ENCODE measurements at regions not wholly inside any gene's neighbourhood (a gene's known extent, or its start where the extent isn't known, plus 50 kb on each side); places are given as distances from the start of the nearest gene placed in this dataset.

DNA sequence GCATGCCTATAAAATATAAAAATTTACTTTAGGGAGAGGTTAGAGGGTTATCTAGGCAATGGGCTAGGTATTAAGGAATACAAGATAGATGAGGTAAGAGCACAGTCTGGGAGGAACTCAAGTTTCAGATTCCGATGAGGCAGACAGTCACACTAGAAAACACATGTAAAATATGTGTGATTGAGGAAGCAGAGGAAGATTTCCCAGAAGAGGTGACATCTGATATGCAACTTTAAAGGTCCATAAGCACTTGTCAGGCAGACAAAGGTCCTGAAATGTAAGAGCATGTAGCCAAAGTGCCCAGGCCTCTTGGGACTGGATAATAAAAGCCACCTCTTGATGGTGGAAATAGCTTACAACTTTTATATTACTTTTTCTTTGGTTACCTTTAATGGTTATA is 81.1 kb upstream of the AADAT start (continued):
- no peak for TF ChIP-seq JUNB (IDR thresholded peaks at IDR 0.05; ENCODE audit: unreplicated experiment)
- no peak for TF ChIP-seq EZH2phosphoT487 (IDR thresholded peaks at IDR 0.05; ENCODE audit: unreplicated experiment)
- no peak for TF ChIP-seq EZH2 (IDR thresholded peaks at IDR 0.05; ENCODE audit: low read depth, unreplicated experiment)
- TF ChIP-seq, protein P1, sequence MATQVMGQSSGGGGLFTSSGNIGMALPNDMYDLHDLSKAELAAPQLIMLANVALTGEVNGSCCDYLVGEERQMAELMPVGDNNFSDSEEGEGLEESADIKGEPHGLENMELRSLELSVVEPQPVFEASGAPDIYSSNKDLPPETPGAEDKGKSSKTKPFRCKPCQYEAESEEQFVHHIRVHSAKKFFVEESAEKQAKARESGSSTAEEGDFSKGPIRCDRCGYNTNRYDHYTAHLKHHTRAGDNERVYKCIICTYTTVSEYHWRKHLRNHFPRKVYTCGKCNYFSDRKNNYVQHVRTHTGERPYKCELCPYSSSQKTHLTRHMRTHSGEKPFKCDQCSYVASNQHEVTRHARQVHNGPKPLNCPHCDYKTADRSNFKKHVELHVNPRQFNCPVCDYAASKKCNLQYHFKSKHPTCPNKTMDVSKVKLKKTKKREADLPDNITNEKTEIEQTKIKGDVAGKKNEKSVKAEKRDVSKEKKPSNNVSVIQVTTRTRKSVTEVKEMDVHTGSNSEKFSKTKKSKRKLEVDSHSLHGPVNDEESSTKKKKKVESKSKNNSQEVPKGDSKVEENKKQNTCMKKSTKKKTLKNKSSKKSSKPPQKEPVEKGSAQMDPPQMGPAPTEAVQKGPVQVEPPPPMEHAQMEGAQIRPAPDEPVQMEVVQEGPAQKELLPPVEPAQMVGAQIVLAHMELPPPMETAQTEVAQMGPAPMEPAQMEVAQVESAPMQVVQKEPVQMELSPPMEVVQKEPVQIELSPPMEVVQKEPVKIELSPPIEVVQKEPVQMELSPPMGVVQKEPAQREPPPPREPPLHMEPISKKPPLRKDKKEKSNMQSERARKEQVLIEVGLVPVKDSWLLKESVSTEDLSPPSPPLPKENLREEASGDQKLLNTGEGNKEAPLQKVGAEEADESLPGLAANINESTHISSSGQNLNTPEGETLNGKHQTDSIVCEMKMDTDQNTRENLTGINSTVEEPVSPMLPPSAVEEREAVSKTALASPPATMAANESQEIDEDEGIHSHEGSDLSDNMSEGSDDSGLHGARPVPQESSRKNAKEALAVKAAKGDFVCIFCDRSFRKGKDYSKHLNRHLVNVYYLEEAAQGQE (IDR thresholded peaks at IDR 0.05; ENCODE audit: unreplicated experiment): no peak
- TF ChIP-seq NANOG (IDR thresholded peaks at IDR 0.05; ENCODE audit: borderline replicate concordance): no peak

DNA sequence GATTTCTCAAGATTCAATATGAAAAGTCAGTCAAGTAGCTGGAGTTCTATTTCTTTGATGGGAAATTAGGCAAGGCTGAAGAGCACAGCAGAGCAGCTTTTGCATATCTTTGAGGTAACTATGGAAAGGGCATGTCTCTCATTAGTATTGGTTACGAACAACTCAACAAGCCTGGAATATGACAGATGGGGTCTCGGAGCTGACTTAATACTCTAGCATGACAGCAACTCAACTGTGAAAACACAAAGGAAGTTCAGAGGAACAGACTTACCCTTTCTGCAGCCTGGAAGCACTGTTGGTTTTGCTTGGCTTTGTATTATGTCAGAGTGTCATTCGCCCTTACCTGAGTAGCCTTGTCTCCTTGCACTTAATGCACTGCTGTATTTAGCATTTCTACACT is 79.9 kb upstream of the AADAT start:
- H3K36me3 Mint-ChIP-seq (ENCODE audit: low read depth): peaks cover 12% of the 10 kb centered on the region; the same call in 2 of the 3 replicates
- no peak for DNase-seq (ENCODE audit: low spot score)
- Histone ChIP-seq H4K20me1 (replicated peaks; ENCODE audit: insufficient read depth) (no peaks in the 10 kb centered on the region), H3K79me2 (replicated peaks; ENCODE audit: insufficient read depth) (no peaks in the 10 kb centered on the region), H3K4me3 (no peak overlapping the region), H3K27ac (ENCODE audit: low read depth) (no peak overlapping the region), H3K27me3 (ENCODE audit: insufficient read depth) (no peaks in the 10 kb centered on the region), H3K36me3 (ENCODE audit: insufficient read depth) (no peaks in the 10 kb centered on the region), H3K4me2 (no peak overlapping the region), H3F3A (replicated peaks; ENCODE audit: low read depth) (no peaks in the 10 kb centered on the region), H2AFZ (no peak overlapping the region), H3K4me1 (ENCODE audit: insufficient read depth) (no peaks in the 10 kb centered on the region), H3K9me2 (ENCODE audit: insufficient read depth) (0 out of 2 replicates have a peak, but pooled peaks cover 6% of the 10 kb centered on the region)
- no peak overlapping the region for H3K27ac Mint-ChIP-seq
- H3K27me3 Mint-ChIP-seq (ENCODE audit: insufficient read depth, low read depth, poor library complexity): no peaks in the 10 kb centered on the region
- peaks cover 16% of the 10 kb centered on the region for H3K9me3 Mint-ChIP-seq
- ATAC-seq: no peak
- H3K4me3 Mint-ChIP-seq: no peak overlapping the region
- H3K4me1 Mint-ChIP-seq: no peaks in the 10 kb centered on the region
- TF ChIP-seq, protein P1 (IDR thresholded peaks at IDR 0.05; ENCODE audit: unreplicated experiment): no peak
- TF ChIP-seq, protein P2, sequence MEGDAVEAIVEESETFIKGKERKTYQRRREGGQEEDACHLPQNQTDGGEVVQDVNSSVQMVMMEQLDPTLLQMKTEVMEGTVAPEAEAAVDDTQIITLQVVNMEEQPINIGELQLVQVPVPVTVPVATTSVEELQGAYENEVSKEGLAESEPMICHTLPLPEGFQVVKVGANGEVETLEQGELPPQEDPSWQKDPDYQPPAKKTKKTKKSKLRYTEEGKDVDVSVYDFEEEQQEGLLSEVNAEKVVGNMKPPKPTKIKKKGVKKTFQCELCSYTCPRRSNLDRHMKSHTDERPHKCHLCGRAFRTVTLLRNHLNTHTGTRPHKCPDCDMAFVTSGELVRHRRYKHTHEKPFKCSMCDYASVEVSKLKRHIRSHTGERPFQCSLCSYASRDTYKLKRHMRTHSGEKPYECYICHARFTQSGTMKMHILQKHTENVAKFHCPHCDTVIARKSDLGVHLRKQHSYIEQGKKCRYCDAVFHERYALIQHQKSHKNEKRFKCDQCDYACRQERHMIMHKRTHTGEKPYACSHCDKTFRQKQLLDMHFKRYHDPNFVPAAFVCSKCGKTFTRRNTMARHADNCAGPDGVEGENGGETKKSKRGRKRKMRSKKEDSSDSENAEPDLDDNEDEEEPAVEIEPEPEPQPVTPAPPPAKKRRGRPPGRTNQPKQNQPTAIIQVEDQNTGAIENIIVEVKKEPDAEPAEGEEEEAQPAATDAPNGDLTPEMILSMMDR (conservative IDR thresholded peaks at IDR 0.05; ENCODE audit: low read depth in 2 of 2): no peak
- TF ChIP-seq JUNB (IDR thresholded peaks at IDR 0.05; ENCODE audit: unreplicated experiment): no peak
- no peak for TF ChIP-seq POLR2AphosphoS5 (IDR thresholded peaks at IDR 0.05; ENCODE audit: low read depth)
- TF ChIP-seq CREB1 (CRISPR knock-in tag; IDR thresholded peaks at IDR 0.05; ENCODE audit: low read depth): no peak
- no peak for TF ChIP-seq NANOG (IDR thresholded peaks at IDR 0.05; ENCODE audit: borderline replicate concordance)
- TF ChIP-seq EZH2phosphoT487 (IDR thresholded peaks at IDR 0.05; ENCODE audit: unreplicated experiment): no peak
- TF ChIP-seq, protein P3, sequence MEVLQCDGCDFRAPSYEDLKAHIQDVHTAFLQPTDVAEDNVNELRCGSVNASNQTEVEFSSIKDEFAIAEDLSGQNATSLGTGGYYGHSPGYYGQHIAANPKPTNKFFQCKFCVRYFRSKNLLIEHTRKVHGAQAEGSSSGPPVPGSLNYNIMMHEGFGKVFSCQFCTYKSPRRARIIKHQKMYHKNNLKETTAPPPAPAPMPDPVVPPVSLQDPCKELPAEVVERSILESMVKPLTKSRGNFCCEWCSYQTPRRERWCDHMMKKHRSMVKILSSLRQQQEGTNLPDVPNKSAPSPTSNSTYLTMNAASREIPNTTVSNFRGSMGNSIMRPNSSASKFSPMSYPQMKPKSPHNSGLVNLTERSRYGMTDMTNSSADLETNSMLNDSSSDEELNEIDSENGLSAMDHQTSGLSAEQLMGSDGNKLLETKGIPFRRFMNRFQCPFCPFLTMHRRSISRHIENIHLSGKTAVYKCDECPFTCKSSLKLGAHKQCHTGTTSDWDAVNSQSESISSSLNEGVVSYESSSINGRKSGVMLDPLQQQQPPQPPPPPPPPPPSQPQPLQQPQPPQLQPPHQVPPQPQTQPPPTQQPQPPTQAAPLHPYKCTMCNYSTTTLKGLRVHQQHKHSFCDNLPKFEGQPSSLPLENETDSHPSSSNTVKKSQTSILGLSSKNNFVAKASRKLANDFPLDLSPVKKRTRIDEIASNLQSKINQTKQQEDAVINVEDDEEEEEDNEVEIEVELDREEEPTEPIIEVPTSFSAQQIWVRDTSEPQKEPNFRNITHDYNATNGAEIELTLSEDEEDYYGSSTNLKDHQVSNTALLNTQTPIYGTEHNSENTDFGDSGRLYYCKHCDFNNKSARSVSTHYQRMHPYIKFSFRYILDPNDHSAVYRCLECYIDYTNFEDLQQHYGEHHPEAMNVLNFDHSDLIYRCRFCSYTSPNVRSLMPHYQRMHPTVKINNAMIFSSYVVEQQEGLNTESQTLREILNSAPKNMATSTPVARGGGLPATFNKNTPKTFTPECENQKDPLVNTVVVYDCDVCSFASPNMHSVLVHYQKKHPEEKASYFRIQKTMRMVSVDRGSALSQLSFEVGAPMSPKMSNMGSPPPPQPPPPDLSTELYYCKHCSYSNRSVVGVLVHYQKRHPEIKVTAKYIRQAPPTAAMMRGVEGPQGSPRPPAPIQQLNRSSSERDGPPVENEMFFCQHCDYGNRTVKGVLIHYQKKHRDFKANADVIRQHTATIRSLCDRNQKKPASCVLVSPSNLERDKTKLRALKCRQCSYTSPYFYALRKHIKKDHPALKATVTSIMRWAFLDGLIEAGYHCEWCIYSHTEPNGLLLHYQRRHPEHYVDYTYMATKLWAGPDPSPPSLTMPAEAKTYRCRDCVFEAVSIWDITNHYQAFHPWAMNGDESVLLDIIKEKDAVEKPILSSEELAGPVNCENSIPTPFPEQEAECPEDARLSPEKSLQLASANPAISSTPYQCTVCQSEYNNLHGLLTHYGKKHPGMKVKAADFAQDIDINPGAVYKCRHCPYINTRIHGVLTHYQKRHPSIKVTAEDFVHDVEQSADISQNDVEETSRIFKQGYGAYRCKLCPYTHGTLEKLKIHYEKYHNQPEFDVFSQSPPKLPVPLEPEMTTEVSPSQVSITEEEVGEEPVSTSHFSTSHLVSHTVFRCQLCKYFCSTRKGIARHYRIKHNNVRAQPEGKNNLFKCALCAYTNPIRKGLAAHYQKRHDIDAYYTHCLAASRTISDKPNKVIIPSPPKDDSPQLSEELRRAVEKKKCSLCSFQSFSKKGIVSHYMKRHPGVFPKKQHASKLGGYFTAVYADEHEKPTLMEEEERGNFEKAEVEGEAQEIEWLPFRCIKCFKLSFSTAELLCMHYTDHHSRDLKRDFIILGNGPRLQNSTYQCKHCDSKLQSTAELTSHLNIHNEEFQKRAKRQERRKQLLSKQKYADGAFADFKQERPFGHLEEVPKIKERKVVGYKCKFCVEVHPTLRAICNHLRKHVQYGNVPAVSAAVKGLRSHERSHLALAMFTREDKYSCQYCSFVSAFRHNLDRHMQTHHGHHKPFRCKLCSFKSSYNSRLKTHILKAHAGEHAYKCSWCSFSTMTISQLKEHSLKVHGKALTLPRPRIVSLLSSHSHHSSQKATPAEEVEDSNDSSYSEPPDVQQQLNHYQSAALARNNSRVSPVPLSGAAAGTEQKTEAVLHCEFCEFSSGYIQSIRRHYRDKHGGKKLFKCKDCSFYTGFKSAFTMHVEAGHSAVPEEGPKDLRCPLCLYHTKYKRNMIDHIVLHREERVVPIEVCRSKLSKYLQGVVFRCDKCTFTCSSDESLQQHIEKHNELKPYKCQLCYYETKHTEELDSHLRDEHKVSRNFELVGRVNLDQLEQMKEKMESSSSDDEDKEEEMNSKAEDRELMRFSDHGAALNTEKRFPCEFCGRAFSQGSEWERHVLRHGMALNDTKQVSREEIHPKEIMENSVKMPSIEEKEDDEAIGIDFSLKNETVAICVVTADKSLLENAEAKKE (CRISPR knock-in tag; IDR thresholded peaks at IDR 0.05): no peak
- TF ChIP-seq ZNF114 (CRISPR knock-in tag; IDR thresholded peaks at IDR 0.05): no peak

Data from GM23338 (cell line).